ENCODE measurements at regions not wholly inside any gene's neighbourhood (a gene's known extent, or its start where the extent isn't known, plus 50 kb on each side); places are given as distances from the start of the nearest gene placed in this dataset.
"Not testable (repeated sequence)": the region's sequence is repeated elsewhere in the genome, so short reads cannot be mapped to it uniquely, and the experiment has no call there.

DNA sequence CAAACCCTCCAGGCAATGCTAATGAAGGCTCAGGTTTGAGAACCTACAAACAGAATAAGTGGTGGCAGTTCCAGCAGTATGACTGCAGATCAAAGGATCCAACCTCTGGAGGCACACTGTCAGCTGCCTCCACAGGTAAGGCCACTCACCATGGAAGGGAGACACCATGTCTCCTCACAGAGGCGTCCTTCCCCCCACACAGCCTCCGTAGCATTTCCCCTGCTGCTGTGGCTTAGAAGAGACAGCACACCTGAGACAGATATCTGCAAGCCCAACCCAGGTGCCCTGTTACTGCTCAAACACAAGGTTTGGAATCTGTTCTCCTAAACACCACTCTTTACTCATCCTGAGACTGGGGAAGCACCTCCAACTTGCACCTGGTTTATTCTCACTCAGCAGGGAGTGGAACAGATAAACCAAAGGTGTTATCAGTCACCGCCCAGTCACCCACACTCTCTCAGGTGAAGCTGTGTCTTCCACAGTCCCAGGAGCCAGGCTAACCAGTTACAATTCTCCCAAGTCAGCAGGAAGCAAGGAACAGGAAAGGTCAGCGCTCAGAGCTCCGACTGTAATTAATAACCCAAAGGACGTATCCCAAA, 311.2 kb downstream of the FOXO1 start:
- DNase-seq (ENCODE audit: low read depth), result no peak

GRCh38 chr13:40356011-40356410, 310.4 kb downstream of the FOXO1 start:
- DNase-seq (ENCODE audit: low read depth), result no peak

DNA sequence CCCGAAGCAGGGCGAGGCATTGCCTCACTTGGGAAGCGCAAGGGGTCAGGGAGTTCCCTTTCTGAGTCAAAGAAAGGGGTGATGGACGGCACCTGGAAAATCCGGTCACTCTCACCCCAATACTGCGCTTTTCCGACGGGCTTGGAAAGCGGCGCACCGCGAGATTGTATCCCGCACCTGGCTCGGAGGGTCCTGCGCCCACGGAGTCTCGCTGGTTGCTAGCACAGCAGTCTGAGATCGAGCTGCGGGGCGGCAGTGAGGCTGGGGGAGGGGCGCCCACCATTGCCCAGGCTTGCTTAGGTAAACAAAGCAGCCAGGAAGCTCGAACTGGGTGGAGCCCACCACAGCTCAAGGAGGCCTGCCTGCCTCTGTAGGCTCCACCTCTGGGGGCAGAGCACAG, 310.0 kb downstream of the FOXO1 start:
- DNase-seq (ENCODE audit: low read depth), result not testable (repeated sequence)

DNA sequence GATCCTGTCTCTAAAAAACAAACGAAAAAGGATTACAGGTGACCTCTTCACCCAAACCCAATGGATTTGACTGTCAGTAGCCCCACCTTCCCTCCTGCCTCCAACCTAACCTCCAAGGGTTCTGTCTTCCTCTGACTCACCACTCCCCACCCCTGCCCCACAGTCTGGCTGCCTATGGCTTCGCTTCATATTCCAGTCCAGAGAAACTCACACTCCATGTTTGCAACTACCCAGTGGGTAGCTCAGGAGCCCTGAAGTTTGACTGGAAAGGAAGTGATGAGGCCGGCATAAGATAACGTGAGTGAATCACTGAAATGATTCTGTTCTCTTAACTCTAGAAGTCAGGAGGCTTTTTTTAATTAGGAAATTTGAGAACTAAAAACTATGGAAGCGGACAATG, 303.9 kb downstream of the FOXO1 start:
- no peak for DNase-seq (ENCODE audit: low read depth)

DNA sequence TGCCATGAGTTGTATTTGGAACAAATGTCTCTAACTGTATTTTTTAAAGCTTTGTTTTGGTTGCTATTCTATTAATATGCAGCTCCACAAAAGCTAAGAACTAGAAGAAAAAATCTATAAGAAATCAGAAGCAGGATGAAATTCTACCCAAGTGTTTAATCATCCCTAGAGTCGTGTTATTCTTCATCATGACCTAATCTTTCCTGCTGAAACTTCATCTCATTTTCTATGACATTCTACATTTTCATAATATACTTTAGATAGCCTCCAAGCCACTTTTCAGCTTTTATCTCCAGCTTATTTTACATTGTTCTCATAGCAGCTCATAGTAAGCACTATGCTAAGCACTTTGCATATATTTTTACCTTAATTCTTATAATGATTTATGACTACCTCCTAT, 302.8 kb downstream of the FOXO1 start:
- no peak for DNase-seq (ENCODE audit: low read depth)

DNA sequence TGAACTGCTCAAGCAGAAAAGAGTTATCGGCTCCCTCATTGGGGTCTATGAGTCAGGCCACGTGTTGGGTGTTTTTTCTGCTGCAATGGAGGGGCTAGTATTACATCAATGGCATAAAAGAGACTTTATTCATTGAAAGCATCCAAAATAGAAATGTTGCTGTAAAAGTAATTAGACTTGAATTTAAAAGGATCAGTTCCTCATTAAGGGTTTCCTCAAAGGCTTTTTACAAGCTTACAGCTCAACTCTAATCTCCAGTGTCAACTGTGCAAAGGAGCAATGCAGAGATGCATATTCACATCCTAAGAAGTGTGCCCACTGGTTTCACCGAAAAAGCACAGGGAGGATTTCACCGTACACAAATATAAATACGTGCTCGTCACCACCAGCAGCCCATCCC, 300.3 kb downstream of the FOXO1 start:
- no peak for DNase-seq (ENCODE audit: low read depth)

DNA sequence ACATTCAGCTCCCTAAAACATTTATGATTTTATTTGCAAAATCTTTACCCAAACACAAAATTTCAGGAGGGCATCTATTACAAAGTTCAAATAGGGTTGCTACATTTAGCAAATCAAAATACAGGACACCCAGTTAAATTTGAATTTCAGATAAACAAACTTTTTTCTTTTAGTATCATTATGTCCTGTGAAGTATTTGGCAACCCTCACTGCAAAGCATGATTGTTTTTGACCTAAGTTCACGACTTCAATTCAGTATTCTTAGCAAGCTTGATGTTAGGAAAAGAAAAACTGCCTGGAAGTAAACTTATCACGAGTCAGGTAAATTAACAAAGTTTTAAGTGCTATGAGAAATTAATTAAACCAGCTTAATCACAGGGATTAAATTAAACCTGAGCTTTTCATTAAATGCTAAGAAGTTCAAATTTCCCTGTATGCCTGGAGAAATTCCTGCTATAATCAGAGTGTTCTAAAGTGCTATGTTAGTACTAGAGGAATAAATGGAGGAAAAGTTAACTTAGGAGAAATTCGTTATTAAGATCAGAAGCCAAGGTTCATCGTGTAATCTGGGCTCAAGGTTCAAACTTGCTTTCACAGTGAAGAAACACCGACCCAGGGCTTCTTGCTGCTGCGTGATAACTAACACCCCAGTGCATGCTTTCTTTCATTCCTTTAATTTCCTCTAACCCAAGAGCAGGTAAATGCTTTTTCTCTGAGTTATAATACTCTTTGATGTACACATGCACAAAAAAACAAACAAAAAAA, 298.1 kb downstream of the FOXO1 start:
- DNase-seq (ENCODE audit: low read depth), result no peak

GRCh38 chr13:40370661-40371060, 295.8 kb downstream of the FOXO1 start:
- no peak for DNase-seq (ENCODE audit: low read depth)

GRCh38 chr13:40371531-40372125, 294.8 kb downstream of the FOXO1 start:
- no peak for DNase-seq (ENCODE audit: low read depth)

DNA sequence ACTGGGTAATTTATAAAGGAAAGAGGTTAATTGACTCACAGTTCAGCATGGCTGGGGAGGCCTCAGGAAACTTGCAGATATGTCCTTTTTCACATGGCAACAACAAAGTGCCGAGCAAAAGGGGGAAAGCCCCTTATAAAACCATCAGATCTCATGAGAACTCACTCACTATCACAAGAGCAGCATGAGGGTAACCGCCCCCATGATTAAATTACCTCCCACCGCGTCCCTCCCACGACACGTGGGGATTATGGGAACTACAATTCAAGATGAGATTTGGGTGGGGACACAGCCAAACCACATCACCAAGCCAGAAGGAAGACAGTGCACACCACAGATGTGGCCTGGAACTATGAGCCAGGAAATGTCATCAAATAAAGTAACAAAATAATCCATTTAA, 292.8 kb downstream of the FOXO1 start:
- not testable (repeated sequence) for DNase-seq (ENCODE audit: low read depth)

DNA sequence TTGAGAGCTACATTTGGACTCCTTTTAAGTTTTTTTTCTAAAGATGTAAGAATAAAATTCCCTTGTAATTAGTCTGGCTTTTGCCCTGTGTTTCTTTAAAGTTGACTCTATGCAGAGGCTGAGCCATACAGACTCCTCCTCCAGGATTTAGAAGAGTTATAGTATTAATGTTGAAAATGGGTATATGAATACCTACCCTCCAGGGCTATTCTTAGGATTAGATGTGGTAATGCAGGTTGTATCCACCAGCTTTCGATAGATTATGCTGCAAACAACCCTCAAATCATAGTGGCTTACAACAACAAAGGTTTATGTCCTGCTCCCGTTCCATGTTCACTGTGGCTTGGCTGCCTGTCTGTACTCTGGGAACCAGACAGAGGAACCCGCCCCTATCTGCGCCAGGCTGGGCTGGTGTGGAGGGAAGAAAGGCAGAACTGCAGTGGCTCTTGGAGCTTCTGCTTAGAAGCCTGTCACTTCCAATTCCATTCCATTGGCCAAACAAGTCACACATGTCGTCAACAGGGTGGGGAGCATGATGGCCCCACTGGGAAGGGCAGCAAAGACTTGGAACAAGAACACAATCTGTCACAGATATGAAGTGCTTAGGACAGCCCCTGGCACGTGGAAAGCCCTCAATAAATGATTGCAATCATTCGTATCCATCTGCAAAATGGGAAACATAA, 290.8 kb downstream of the FOXO1 start:
- DNase-seq (ENCODE audit: low read depth), result no peak

- no peak for DNase-seq (ENCODE audit: low read depth)
Measured at GRCh38 chr13:40376296-40376849, 290.1 kb downstream of the FOXO1 start.

DNA sequence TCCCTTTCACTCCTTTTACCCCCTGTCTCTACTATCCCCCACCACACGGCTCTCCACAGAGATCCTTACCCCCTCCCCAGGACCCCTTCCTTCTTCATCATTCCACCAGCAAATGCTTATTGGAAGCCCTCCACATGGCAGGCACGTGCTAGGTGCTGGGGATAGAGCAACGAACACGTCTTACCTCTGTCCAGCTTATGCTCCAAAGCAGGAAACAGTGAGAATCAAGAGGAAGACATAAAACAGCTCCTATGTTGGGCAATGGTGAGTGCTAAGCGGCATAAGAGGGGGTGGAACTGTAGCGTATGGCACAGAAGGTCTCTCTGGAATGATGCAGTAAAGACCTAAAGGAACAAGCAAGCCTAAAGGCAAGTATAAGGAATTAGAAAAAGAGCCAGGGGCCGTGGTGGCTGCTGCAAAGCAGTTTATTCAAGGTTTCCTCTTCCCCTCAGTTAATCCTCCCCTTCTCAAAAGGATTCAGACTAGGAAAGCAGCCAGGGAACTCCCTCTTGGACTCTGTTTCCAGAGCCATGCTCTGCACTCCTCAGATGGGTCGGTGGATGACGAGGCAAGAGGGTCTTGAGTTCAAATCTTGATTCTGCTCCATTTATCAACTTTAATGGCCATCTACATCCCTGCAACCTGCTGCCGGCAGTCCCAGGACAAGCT, 289.4 kb downstream of the FOXO1 start:
- no peak for DNase-seq (ENCODE audit: low read depth)

GRCh38 chr13:40377783-40378182, 288.7 kb downstream of the FOXO1 start:
- peak; percentile 51 for DNase-seq (ENCODE audit: low read depth)

DNA sequence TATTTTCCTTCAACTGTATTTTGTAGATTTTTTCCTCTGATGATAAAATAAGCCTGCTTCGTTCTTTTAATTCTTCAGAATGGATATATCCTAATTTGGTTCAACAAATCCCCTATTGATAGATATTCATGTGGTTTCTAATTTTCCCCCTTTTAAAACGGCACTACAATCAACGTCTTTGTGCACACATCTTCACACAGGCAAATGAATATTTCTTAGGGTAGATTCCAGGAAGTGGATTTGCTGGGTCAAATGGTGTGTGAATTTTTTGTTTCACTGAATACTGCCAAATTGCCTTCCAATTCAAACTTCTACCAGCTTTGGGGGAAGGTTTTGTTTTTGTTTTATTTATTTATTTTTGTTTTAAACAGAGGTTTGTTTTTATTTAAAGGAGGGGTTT, 287.2 kb downstream of the FOXO1 start:
- no peak for DNase-seq (ENCODE audit: low read depth)

GRCh38 chr13:40379794-40380578, 286.5 kb downstream of the FOXO1 start:
- no peak for DNase-seq (ENCODE audit: low read depth)

DNA sequence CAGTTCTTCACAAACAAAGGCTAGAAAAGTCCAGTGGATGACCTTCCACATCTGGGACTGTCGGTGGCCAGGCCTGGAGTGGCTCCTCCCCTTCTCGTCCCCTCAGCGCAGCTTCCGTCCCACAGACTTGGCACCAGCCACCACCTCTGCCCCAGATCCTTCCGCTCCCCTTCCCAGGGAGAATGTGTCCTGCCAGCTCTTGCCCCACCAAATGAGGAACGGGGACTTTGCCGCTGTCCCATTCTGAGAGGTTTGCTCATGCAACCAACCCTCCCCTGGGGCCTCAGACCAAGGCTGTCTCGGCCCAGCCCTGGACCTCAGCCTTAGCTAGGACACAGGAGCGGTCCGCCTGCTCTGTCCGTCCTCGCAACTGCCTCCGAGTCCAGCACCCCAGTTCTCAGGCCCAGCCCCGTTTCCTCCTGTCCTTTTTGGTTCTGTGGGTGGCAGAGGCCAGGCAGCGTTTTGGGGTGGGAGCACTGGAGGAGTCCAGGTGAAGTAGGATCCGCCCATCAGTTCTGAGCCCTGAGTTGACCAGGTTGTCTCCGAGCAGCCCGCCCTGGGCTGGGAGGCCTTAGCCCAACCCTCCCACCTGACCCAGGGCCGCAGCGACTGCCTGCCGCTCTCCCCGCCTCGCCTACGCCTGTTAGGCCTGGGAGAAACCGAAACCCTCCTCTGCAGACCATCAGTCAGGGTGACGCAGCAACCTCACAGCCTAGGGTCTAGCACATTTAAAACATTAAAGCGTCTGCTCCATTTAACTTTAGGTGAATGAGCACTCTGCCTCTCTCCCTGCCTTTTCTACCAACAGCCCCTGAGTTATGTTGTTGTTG, 284.3 kb downstream of the FOXO1 start:
- no peak for DNase-seq (ENCODE audit: low read depth)

- no peak for DNase-seq (ENCODE audit: low read depth)
Measured at GRCh38 chr13:40383132-40383531, 283.3 kb downstream of the FOXO1 start.

DNA sequence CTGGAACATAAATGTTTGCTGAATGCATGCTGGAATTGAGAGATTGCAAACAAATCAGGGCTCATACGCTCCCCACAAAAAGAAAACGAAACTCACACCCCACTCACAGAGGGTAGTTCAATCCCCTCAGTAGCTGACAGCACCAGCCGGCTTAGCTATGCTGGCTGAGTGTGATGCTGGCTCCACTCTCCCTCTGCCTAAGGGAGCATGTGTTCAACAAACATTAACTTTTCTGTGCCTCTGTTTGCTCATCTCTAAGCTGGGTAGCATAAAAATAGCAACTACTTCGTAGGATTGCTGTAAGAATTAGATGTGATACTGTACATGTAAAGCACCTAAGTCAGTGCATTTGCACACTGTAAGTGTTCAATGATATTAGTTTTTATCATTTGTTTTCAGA, 282.6 kb downstream of the FOXO1 start:
- DNase-seq (ENCODE audit: low read depth), result no peak

Data from renal cortical epithelial cell (primary cell).